Effector memory CD8-positive, alpha-beta T cell (primary cell): ENCODE measurements at regions not wholly inside any gene's neighbourhood (a gene's known extent, or its start where the extent isn't known, plus 50 kb on each side); places are given as distances from the start of the nearest gene placed in this dataset.
"Not testable (repeated sequence)": the region's sequence is repeated elsewhere in the genome, so short reads cannot be mapped to it uniquely, and the experiment has no call there.

Experiments
- ATAC-seq: fragments of 150-1000 bp; cut with Tn5 transposase; replicated peaks from 2 replicates; pipeline ENCODE4 v1.10.0; 2021; ENCODE audit warnings: mild to moderate bottlenecking, moderate library complexity
- DNase-seq, 3 experiments: peaks; one replicate each; pipeline ENCODE4 v3.0.0; 2021
- H3K27ac Mint-ChIP-seq, 2 donors: one replicate each; pipeline ENCODE4 v1.8.0; 2022; ENCODE audit warnings: mild to moderate bottlenecking in 2 of 2, mixed read lengths in 2 of 2, moderate library complexity in 2 of 2
- H3K27me3 Mint-ChIP-seq, 2 donors: one replicate each; pipeline ENCODE4 v1.8.0; 2022; ENCODE audit warnings: mixed read lengths in 2 of 2
- H3K36me3 Mint-ChIP-seq: one replicate; pipeline ENCODE4 v1.8.0; 2022; ENCODE audit warnings: mild to moderate bottlenecking, moderate library complexity, mixed read lengths; ENCODE audit not compliant: insufficient read depth
- H3K4me1 Mint-ChIP-seq, 2 donors: one replicate each; pipeline ENCODE4 v1.8.0; 2022; ENCODE audit warnings: low read depth in 2 of 2, mixed read lengths in 2 of 2
- H3K4me3 Mint-ChIP-seq, 2 donors: one replicate each; pipeline ENCODE4 v1.8.0; 2022; ENCODE audit warnings: mild to moderate bottlenecking in 2 of 2, mixed read lengths in 2 of 2, moderate library complexity in 2 of 2
- H3K9me3 Mint-ChIP-seq, 2 donors: one replicate each; pipeline ENCODE4 v1.8.0; 2022; ENCODE audit warnings: mixed read lengths in 2 of 2

GRCh38 chr3:104165866-104166265 lies 1200.8 kb upstream of the ALCAM start:
- DNase-seq (no peak), ATAC-seq (no peak)
- no peak overlapping the region for H3K27ac Mint-ChIP-seq
- H3K4me1 Mint-ChIP-seq: no peaks in the 10 kb centered on the region
- peaks cover 4 to 7% of the 10 kb centered on the region in 2 donors for H3K9me3 Mint-ChIP-seq
- no peak overlapping the region for H3K4me3 Mint-ChIP-seq
- H3K27me3 Mint-ChIP-seq: no peaks in the 10 kb centered on the region
- peaks cover 2% of the 10 kb centered on the region for H3K36me3 Mint-ChIP-seq

GRCh38 chr3:104168386-104168785 lies 1198.3 kb upstream of the ALCAM start:
- no peaks in the 10 kb centered on the region for H3K27me3 Mint-ChIP-seq
- no peak overlapping the region for H3K4me3 Mint-ChIP-seq

GRCh38 chr3:104175696-104176095 lies 1191.0 kb upstream of the ALCAM start:
- no peak overlapping the region for H3K27ac Mint-ChIP-seq
- peaks cover 0 to 4% of the 10 kb centered on the region in 2 donors for H3K9me3 Mint-ChIP-seq
- no peaks in the 10 kb centered on the region for H3K27me3 Mint-ChIP-seq
- no peaks in the 10 kb centered on the region for H3K4me1 Mint-ChIP-seq
- DNase-seq (no peak), ATAC-seq (no peak)
- peaks cover 3% of the 10 kb centered on the region for H3K36me3 Mint-ChIP-seq
- H3K4me3 Mint-ChIP-seq: no peak overlapping the region

More at GRCh38 chr3:104168386-104168785, 1198.3 kb upstream of the ALCAM start:
- H3K9me3 Mint-ChIP-seq: peaks cover 4 to 7% of the 10 kb centered on the region in 2 donors
- DNase-seq (no peak), ATAC-seq (no peak)
- peaks cover 2% of the 10 kb centered on the region for H3K36me3 Mint-ChIP-seq
- no peaks in the 10 kb centered on the region for H3K4me1 Mint-ChIP-seq
- no peak overlapping the region for H3K27ac Mint-ChIP-seq

- peaks cover 3% of the 10 kb centered on the region for H3K36me3 Mint-ChIP-seq
- ATAC-seq: no peak
These were observed 1190.0 kb upstream of the ALCAM start for GRCh38 chr3:104176706-104177105.

GRCh38 chr3:104178680-104179079 lies 1188.0 kb upstream of the ALCAM start:
- peaks cover 0 to 4% of the 10 kb centered on the region in 2 donors for H3K9me3 Mint-ChIP-seq
- no peak overlapping the region for H3K27ac Mint-ChIP-seq
- no peak overlapping the region for H3K4me3 Mint-ChIP-seq
- DNase-seq (no peak), ATAC-seq (no peak)
- H3K27me3 Mint-ChIP-seq: no peaks in the 10 kb centered on the region
- peaks cover 3% of the 10 kb centered on the region for H3K36me3 Mint-ChIP-seq
- no peaks in the 10 kb centered on the region for H3K4me1 Mint-ChIP-seq

More at GRCh38 chr3:104176706-104177105, 1190.0 kb upstream of the ALCAM start:
- H3K4me1 Mint-ChIP-seq: no peaks in the 10 kb centered on the region
- no peaks in the 10 kb centered on the region for H3K27me3 Mint-ChIP-seq
- H3K4me3 Mint-ChIP-seq: no peak overlapping the region
- no peak for DNase-seq
- H3K27ac Mint-ChIP-seq: no peak overlapping the region
- H3K9me3 Mint-ChIP-seq: peaks cover 0 to 4% of the 10 kb centered on the region in 2 donors

GRCh38 chr3:104180906-104181305 lies 1185.8 kb upstream of the ALCAM start:
- no peak for DNase-seq
- Mint-ChIP-seq H3K9me3 (peaks cover 0 to 5% of the 10 kb centered on the region in 2 donors), H3K4me3 (no peak overlapping the region), H3K27ac (no peak overlapping the region), H3K36me3 (peaks cover 3% of the 10 kb centered on the region), H3K4me1 (no peaks in the 10 kb centered on the region), H3K27me3 (no peaks in the 10 kb centered on the region)
- ATAC-seq: no peak

- DNase-seq: no peak
- H3K27me3 Mint-ChIP-seq: no peaks in the 10 kb centered on the region
- H3K27ac Mint-ChIP-seq: no peak overlapping the region
- no peak for ATAC-seq
- H3K36me3 Mint-ChIP-seq: no peaks in the 10 kb centered on the region
- H3K4me1 Mint-ChIP-seq: no peaks in the 10 kb centered on the region
- no peaks in the 10 kb centered on the region for H3K9me3 Mint-ChIP-seq
- H3K4me3 Mint-ChIP-seq: no peak overlapping the region
These were observed 1176.0 kb upstream of the ALCAM start for GRCh38 chr3:104190681-104191080.

GRCh38 chr3:104198131-104198530 lies 1168.6 kb upstream of the ALCAM start:
- Mint-ChIP-seq H3K4me3 (no peak overlapping the region), H3K4me1 (no peaks in the 10 kb centered on the region), H3K9me3 (no peaks in the 10 kb centered on the region), H3K36me3 (no peaks in the 10 kb centered on the region), H3K27me3 (no peaks in the 10 kb centered on the region), H3K27ac (no peak overlapping the region)
- DNase-seq: no peak
- ATAC-seq: no peak

GRCh38 chr3:104206925-104207324 lies 1159.8 kb upstream of the ALCAM start:
- H3K27ac Mint-ChIP-seq: no peak overlapping the region
- H3K27me3 Mint-ChIP-seq: no peaks in the 10 kb centered on the region
- ATAC-seq (no peak), DNase-seq (no peak)
- no peak overlapping the region for H3K4me3 Mint-ChIP-seq
- no peaks in the 10 kb centered on the region for H3K36me3 Mint-ChIP-seq
- H3K4me1 Mint-ChIP-seq: no peaks in the 10 kb centered on the region
- peaks cover 0 to 2% of the 10 kb centered on the region in 2 donors for H3K9me3 Mint-ChIP-seq

- Mint-ChIP-seq H3K36me3 (no peaks in the 10 kb centered on the region), H3K4me1 (no peaks in the 10 kb centered on the region), H3K27me3 (no peaks in the 10 kb centered on the region), H3K27ac (no peak overlapping the region), H3K9me3 (no peaks in the 10 kb centered on the region), H3K4me3 (no peak overlapping the region)
- ATAC-seq (no peak), DNase-seq (no peak)
These were observed 1152.4 kb upstream of the ALCAM start for GRCh38 chr3:104214277-104214676.

- H3K36me3 Mint-ChIP-seq: no peaks in the 10 kb centered on the region
- no peak overlapping the region for H3K4me3 Mint-ChIP-seq
- H3K4me1 Mint-ChIP-seq: no peaks in the 10 kb centered on the region
- ATAC-seq (no peak), DNase-seq (no peak)
- peaks cover 0 to under 1% of the 10 kb centered on the region in 2 donors for H3K9me3 Mint-ChIP-seq
- no peaks in the 10 kb centered on the region for H3K27me3 Mint-ChIP-seq
- no peak overlapping the region for H3K27ac Mint-ChIP-seq
These were observed 1151.8 kb upstream of the ALCAM start for GRCh38 chr3:104214937-104215336.

GRCh38 chr3:104219046-104219445 lies 1147.7 kb upstream of the ALCAM start:
- H3K4me1 Mint-ChIP-seq, H3K27ac Mint-ChIP-seq, H3K27me3 Mint-ChIP-seq, H3K9me3 Mint-ChIP-seq, DNase-seq, H3K4me3 Mint-ChIP-seq, ATAC-seq, H3K36me3 Mint-ChIP-seq: not testable (repeated sequence)

GRCh38 chr3:104234442-104235194 lies 1132.1 kb upstream of the ALCAM start:
- H3K9me3 Mint-ChIP-seq: no peaks in the 10 kb centered on the region
- H3K4me1 Mint-ChIP-seq: no peaks in the 10 kb centered on the region
- H3K27me3 Mint-ChIP-seq: no peaks in the 10 kb centered on the region
- H3K4me3 Mint-ChIP-seq: no peak overlapping the region
- ATAC-seq (no peak), DNase-seq (no peak)
- no peaks in the 10 kb centered on the region for H3K36me3 Mint-ChIP-seq
- no peak overlapping the region for H3K27ac Mint-ChIP-seq

- no peak for ATAC-seq
- no peaks in the 10 kb centered on the region for H3K36me3 Mint-ChIP-seq
- DNase-seq: no peak
- H3K27me3 Mint-ChIP-seq: no peaks in the 10 kb centered on the region
- H3K4me3 Mint-ChIP-seq: no peak overlapping the region
- H3K9me3 Mint-ChIP-seq: peaks cover 2 to 12% of the 10 kb centered on the region in 2 donors
- no peaks in the 10 kb centered on the region for H3K4me1 Mint-ChIP-seq
- no peak overlapping the region for H3K27ac Mint-ChIP-seq
These were observed 1122.0 kb upstream of the ALCAM start for GRCh38 chr3:104244680-104245220.
